ENCODE measurements at regions not wholly inside any gene's neighbourhood (a gene's known extent, or its start where the extent isn't known, plus 50 kb on each side); places are given as distances from the start of the nearest gene placed in this dataset.

DNA sequence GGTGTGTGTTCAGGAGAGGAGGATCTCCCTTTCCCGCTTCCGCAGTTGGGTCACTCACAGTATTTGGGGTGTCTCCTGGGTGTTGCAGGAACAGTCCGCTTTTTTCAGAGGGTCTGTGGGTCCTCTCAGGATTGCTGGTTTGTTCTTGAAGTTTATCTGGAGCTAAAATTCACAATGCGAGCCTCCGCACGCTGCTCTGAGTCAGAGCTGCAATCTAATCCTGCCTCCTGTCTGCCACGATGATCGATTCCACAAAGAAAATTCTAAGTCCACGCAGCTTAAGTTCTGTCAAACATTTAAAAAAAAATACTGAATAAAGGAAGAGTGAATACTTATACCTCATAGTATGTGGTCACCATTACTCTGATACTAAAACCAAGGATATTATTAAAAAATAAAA, 76.5 kb downstream of the RAD51AP2 start:
- Histone ChIP-seq H3K4me2 (ENCODE audit: low read length) (no peak overlapping the region), H3K9me3 (ENCODE audit: control insufficient read depth, low read length) (no peaks in the 10 kb centered on the region), H3K36me3 (ENCODE audit: control insufficient read depth, insufficient read depth, low read length) (no peaks in the 10 kb centered on the region), H3K79me2 (no peaks in the 10 kb centered on the region), H3K27me3 (ENCODE audit: control insufficient read depth, insufficient read depth, low read length) (no peaks in the 10 kb centered on the region), H3K4me3 (ENCODE audit: low read depth, low read length) (no peak overlapping the region), H3K4me1 (no peaks in the 10 kb centered on the region), H2AFZ (no peak overlapping the region), H3K9ac (no peak overlapping the region), H3K27ac (no peak overlapping the region)
- TF ChIP-seq, protein P1, sequence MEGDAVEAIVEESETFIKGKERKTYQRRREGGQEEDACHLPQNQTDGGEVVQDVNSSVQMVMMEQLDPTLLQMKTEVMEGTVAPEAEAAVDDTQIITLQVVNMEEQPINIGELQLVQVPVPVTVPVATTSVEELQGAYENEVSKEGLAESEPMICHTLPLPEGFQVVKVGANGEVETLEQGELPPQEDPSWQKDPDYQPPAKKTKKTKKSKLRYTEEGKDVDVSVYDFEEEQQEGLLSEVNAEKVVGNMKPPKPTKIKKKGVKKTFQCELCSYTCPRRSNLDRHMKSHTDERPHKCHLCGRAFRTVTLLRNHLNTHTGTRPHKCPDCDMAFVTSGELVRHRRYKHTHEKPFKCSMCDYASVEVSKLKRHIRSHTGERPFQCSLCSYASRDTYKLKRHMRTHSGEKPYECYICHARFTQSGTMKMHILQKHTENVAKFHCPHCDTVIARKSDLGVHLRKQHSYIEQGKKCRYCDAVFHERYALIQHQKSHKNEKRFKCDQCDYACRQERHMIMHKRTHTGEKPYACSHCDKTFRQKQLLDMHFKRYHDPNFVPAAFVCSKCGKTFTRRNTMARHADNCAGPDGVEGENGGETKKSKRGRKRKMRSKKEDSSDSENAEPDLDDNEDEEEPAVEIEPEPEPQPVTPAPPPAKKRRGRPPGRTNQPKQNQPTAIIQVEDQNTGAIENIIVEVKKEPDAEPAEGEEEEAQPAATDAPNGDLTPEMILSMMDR (IDR thresholded peaks at IDR 0.05), result no peak

DNA sequence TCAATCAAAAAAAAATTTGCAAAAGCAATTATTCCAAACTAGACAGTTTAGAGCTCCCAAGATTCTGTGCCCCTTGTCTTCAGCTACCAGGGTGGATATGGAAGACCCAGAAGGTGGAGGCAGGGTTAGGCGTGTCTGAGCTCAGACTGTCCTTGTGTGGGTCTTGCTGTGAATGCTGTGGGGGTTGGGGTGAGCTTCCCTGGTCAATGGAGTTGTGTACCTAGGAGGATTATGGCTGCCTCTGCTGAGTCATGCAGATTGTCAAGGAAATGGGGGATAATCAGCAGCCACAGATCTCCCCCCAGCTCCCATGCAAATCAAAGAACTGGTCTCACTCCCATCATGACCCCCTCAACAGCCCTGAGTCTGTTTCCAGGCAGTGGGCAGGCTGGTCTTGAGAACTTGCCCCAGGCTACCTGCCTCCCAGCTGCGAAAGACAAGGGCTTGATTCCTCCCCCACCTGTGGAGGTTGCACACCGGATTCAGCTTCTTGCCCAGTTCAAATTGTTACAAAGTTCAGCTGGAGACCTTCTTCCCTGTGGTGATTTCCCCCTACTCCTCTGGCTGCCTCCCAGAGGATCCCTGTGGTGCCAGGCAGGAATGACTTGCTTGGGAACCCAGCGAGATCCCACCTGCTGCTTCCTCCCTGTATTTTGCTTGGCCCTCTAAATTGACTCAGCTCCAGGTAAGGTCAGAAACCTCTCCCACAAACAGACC, 77.0 kb downstream of the RAD51AP2 start:
- H3K27ac ChIP-seq, result no peak overlapping the region
- H3K9me3 ChIP-seq (ENCODE audit: control insufficient read depth, low read length), result no peaks in the 10 kb centered on the region
- H3K4me2 ChIP-seq (ENCODE audit: low read length), result no peak overlapping the region
- H3K79me2 ChIP-seq, result no peaks in the 10 kb centered on the region
- H3K27me3 ChIP-seq (ENCODE audit: control insufficient read depth, insufficient read depth, low read length), result no peaks in the 10 kb centered on the region
- H3K36me3 ChIP-seq (ENCODE audit: control insufficient read depth, insufficient read depth, low read length), result no peaks in the 10 kb centered on the region
- H3K9ac ChIP-seq, result no peak overlapping the region
- H2AFZ ChIP-seq, result no peak overlapping the region
- no peaks in the 10 kb centered on the region for H3K4me1 ChIP-seq
- TF ChIP-seq, protein P1 (IDR thresholded peaks at IDR 0.05), result no peak
- no peak overlapping the region for H3K4me3 ChIP-seq (ENCODE audit: low read depth, low read length)

DNA sequence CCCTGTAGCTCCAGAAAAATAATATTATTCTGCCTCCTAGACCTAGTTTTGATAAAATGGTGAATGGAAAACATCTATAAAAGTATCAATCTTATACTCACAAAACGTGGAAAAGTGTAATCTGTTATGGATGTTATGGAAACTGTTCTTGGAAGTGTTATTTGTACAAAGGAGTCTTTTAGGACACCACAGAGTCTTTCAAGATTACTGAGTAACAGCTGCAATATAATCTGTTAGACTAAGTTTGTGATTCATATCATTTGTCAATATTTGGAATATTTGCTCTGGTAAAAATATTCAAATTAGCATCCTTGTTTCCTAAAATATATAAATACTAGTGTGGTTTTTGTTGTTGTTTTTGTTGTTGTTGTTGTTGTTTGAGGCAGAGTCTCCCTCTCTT, 87.9 kb downstream of the RAD51AP2 start:
- no peak overlapping the region for H3K4me3 ChIP-seq (ENCODE audit: low read depth, low read length)
- TF ChIP-seq, protein P1 (IDR thresholded peaks at IDR 0.05), result no peak
- no peaks in the 10 kb centered on the region for H3K36me3 ChIP-seq (ENCODE audit: control insufficient read depth, insufficient read depth, low read length)
- no peaks in the 10 kb centered on the region for H3K79me2 ChIP-seq
- no peak overlapping the region for H3K4me2 ChIP-seq (ENCODE audit: low read length)
- no peaks in the 10 kb centered on the region for H3K27me3 ChIP-seq (ENCODE audit: control insufficient read depth, insufficient read depth, low read length)
- H3K9me3 ChIP-seq (ENCODE audit: control insufficient read depth, low read length), result no peaks in the 10 kb centered on the region
- H3K27ac ChIP-seq, result no peak overlapping the region
- H3K4me1 ChIP-seq, result no peaks in the 10 kb centered on the region
- no peak overlapping the region for H2AFZ ChIP-seq
- H3K9ac ChIP-seq, result no peak overlapping the region

DNA sequence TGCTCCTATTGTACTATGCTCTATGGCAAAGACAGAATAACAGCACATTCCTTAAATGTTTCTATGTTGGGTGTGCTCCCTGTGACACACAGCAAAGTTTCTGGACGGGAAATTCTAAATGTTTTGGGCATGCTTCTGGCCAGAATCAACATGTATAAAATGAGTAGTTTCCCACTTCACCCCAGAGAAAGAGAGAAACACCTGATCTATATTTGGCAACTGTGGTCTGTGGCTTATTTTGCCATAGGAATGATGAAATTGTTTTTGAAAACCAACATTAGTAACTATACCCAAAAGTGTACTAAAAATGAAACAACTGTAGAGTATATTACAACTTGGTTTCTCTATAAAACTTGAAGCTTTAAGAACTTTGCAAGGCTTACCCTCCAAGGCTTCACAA, 89.1 kb downstream of the RAD51AP2 start:
- no peaks in the 10 kb centered on the region for H3K79me2 ChIP-seq
- H3K9me3 ChIP-seq (ENCODE audit: control insufficient read depth, low read length), result no peaks in the 10 kb centered on the region
- H3K4me1 ChIP-seq, result no peaks in the 10 kb centered on the region
- no peak overlapping the region for H2AFZ ChIP-seq
- no peak overlapping the region for H3K9ac ChIP-seq
- H3K36me3 ChIP-seq (ENCODE audit: control insufficient read depth, insufficient read depth, low read length), result no peaks in the 10 kb centered on the region
- H3K27me3 ChIP-seq (ENCODE audit: control insufficient read depth, insufficient read depth, low read length), result no peaks in the 10 kb centered on the region
- no peak overlapping the region for H3K4me2 ChIP-seq (ENCODE audit: low read length)
- TF ChIP-seq, protein P1 (IDR thresholded peaks at IDR 0.05), result no peak
- H3K4me3 ChIP-seq (ENCODE audit: low read depth, low read length), result no peak overlapping the region
- H3K27ac ChIP-seq, result no peak overlapping the region

DNA sequence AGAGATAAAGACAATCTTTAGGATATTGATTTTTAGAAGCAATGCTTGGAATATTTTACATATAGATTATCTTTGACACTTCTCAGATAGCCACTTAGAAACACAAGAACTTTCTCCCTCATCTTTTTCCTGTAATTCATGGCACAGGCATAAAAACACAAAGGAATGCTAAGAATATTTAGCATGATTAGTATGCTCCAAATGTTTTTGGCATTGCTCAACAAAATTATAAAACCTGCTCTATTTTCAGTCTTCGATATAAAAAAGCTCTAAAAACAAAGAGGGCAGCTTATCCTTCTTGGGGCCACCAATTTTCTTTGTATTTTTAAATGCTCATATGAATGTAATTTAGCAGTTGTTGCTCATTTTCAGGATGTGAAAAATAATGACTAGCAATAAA, 90.8 kb downstream of the RAD51AP2 start:
- Histone ChIP-seq H3K4me2 (ENCODE audit: low read length) (no peak overlapping the region), H3K79me2 (no peaks in the 10 kb centered on the region), H3K4me1 (no peaks in the 10 kb centered on the region), H3K36me3 (ENCODE audit: control insufficient read depth, insufficient read depth, low read length) (no peaks in the 10 kb centered on the region), H3K27me3 (ENCODE audit: control insufficient read depth, insufficient read depth, low read length) (no peaks in the 10 kb centered on the region), H3K9me3 (ENCODE audit: control insufficient read depth, low read length) (no peaks in the 10 kb centered on the region), H3K9ac (no peak overlapping the region), H3K27ac (no peak overlapping the region), H2AFZ (no peak overlapping the region), H3K4me3 (ENCODE audit: low read depth, low read length) (no peak overlapping the region)
- TF ChIP-seq, protein P1 (IDR thresholded peaks at IDR 0.05), result no peak

Measured in parathyroid adenoma (tissue), 2 donors.